Neural crest cell (in vitro differentiated cells): ENCODE measurements at regions not wholly inside any gene's neighbourhood (a gene's known extent, or its start where the extent isn't known, plus 50 kb on each side); places are given as distances from the start of the nearest gene placed in this dataset.

ENCODE experiments used
- DNase-seq: peaks from one replicate; pipeline ENCODE4 v3.0.0; 2021; ENCODE audit warnings: low read depth, mixed read lengths, low spot score
- H3K27ac Mint-ChIP-seq: one replicate; pipeline ENCODE4 v1.8.0; 2021; ENCODE audit warnings: mild to moderate bottlenecking, mixed read lengths; ENCODE audit not compliant: unreplicated experiment
- H3K27me3 Mint-ChIP-seq: 2 replicates; pipeline ENCODE4 v1.8.0; 2021; ENCODE audit warnings: low read depth, mild to moderate bottlenecking, mixed read lengths
- H3K36me3 Mint-ChIP-seq: 2 replicates; pipeline ENCODE4 v1.8.0; 2021; ENCODE audit warnings: low read depth, mild to moderate bottlenecking, mixed read lengths
- H3K4me1 Mint-ChIP-seq: 2 replicates; pipeline ENCODE4 v1.8.0; 2021; ENCODE audit warnings: mixed read lengths
- H3K4me3 Mint-ChIP-seq: one replicate; pipeline ENCODE4 v1.8.0; 2021; ENCODE audit warnings: mild to moderate bottlenecking, mixed read lengths
- H3K9me3 Mint-ChIP-seq: 2 replicates; pipeline ENCODE4 v1.8.0; 2021; ENCODE audit warnings: mixed read lengths
- TF ChIP-seq, protein P1 (sequence below): fragments of 200-600 bp; sonication (generic); conservative IDR thresholded peaks from 2 replicates; pipeline ENCODE4 v1.5.0; 2021; ENCODE audit warnings: antibody characterized with exemption, mild to moderate bottlenecking

DNA sequence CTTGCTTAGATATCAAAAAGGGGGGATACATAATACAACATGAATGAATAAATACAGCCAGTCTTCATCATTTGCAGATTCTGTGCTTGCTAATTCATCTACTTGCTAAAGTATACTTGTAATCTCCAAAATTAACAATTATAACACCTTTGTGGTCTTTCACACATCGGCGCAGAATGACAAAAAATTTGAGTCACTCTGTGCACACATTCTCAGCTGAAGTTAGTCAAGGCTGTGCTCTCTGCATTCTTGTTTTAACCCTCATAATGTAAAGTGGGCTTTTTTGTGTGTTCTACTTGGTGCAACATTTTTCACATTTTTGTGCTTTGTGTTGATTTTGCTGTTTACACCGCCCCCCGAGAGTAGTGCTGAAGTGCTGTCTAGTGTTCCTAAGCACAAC is 65.8 kb upstream of the GPRIN3 start:
- H3K27me3 Mint-ChIP-seq: no peaks in the 10 kb centered on the region
- H3K9me3 Mint-ChIP-seq: peaks cover 4% of the 10 kb centered on the region
- TF ChIP-seq, protein P1, sequence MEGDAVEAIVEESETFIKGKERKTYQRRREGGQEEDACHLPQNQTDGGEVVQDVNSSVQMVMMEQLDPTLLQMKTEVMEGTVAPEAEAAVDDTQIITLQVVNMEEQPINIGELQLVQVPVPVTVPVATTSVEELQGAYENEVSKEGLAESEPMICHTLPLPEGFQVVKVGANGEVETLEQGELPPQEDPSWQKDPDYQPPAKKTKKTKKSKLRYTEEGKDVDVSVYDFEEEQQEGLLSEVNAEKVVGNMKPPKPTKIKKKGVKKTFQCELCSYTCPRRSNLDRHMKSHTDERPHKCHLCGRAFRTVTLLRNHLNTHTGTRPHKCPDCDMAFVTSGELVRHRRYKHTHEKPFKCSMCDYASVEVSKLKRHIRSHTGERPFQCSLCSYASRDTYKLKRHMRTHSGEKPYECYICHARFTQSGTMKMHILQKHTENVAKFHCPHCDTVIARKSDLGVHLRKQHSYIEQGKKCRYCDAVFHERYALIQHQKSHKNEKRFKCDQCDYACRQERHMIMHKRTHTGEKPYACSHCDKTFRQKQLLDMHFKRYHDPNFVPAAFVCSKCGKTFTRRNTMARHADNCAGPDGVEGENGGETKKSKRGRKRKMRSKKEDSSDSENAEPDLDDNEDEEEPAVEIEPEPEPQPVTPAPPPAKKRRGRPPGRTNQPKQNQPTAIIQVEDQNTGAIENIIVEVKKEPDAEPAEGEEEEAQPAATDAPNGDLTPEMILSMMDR: no peak
- H3K36me3 Mint-ChIP-seq: no peaks in the 10 kb centered on the region
- H3K27ac Mint-ChIP-seq: no peak overlapping the region
- peaks cover 9% of the 10 kb centered on the region for H3K4me1 Mint-ChIP-seq
- H3K4me3 Mint-ChIP-seq: no peak overlapping the region
- DNase-seq: no peak

DNA sequence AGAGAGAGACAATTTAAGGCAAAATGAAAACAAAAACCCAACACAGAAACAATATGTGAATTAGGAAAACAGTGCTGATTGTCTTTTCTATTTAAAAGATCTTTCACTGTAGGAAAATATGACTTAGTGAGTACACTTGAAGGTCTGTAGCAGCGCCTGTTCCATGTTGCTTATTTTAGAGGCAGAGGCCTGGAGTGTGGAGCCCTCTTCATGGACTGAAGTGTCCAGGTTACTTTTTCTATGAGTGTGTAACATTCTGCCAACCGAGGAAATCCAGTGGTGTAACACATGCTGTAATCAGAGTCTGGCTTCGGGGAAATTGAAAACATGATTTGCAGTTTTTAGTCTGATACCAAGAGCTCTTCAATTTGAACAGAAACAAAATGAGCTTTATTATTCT is 64.0 kb upstream of the GPRIN3 start:
- DNase-seq: no peak
- Mint-ChIP-seq H3K9me3 (peaks cover 4% of the 10 kb centered on the region), H3K4me1 (peaks cover 9% of the 10 kb centered on the region), H3K4me3 (no peak overlapping the region), H3K27me3 (no peaks in the 10 kb centered on the region), H3K27ac (no peak overlapping the region), H3K36me3 (no peaks in the 10 kb centered on the region)
- TF ChIP-seq, protein P1: no peak

DNA sequence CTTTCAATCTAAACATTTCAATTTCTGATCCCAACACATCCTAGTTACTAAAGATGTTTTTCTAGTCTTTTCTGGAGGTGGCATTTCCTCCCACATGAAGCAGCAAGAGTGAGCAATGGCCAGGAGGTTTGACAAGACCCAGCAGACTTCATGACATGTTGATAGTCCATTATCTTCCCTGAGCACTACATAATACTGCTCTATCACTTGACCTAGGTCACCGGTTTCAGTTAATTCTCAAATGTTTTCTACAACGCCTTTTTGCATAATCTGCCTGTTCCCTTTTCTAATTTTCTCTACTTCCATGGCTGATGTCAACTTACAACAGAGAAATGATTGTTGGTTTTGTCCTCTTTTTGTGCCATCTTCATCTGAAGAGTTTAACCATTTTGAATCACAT is 62.0 kb upstream of the GPRIN3 start:
- no peaks in the 10 kb centered on the region for H3K36me3 Mint-ChIP-seq
- H3K4me3 Mint-ChIP-seq: no peak overlapping the region
- peaks cover 5% of the 10 kb centered on the region for H3K4me1 Mint-ChIP-seq
- TF ChIP-seq, protein P1: no peak
- peaks cover 4% of the 10 kb centered on the region for H3K9me3 Mint-ChIP-seq
- DNase-seq: no peak
- no peaks in the 10 kb centered on the region for H3K27me3 Mint-ChIP-seq
- H3K27ac Mint-ChIP-seq: no peak overlapping the region

DNA sequence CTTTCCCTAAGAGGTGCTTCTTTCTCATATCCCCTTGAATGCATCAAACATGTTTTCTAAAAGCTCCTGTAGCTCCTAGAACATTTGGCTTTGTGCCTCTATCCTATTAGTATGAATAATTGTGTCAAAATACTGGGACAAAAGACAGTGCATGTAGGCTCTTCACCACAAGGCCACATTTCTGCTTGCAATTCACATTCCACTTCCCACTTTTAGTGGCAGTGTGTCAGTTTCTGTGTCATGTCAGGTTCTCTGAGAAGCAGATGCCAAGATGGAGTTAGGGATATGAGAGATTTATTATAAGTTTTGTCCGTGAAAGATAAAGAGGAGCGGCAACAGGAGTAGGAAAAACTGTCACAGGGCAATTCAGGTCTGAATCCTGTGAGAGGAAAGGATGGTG is 61.3 kb upstream of the GPRIN3 start:
- H3K4me3 Mint-ChIP-seq: no peak overlapping the region
- H3K27me3 Mint-ChIP-seq: no peaks in the 10 kb centered on the region
- peaks cover 5% of the 10 kb centered on the region for H3K4me1 Mint-ChIP-seq
- H3K9me3 Mint-ChIP-seq: peaks cover 4% of the 10 kb centered on the region
- no peak for DNase-seq
- no peaks in the 10 kb centered on the region for H3K36me3 Mint-ChIP-seq
- TF ChIP-seq, protein P1: no peak
- H3K27ac Mint-ChIP-seq: no peak overlapping the region

DNA sequence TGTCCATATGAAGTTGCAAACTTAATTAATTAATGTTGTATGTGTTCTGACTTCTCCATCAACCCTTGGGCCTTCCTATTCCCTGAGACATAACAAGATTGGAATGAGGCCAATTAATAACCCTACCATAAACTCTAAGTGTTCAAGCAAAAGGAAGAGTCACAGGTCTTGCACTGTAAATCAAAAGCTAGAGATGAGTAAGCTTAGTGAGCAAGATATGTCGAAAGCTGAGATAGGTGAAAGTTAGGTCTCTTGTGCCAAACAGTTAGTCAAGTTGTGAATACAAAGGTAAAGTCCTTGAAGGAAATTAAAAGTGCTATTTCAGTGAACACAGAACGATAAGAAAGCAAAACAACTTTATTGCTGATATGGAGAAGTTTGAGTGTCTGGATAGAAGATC is 58.2 kb upstream of the GPRIN3 start:
- Mint-ChIP-seq H3K27ac (no peak overlapping the region), H3K9me3 (peaks cover 4% of the 10 kb centered on the region), H3K4me3 (no peak overlapping the region), H3K27me3 (no peaks in the 10 kb centered on the region), H3K4me1 (no peaks in the 10 kb centered on the region), H3K36me3 (no peaks in the 10 kb centered on the region)
- no peak for DNase-seq
- TF ChIP-seq, protein P1: no peak

DNA sequence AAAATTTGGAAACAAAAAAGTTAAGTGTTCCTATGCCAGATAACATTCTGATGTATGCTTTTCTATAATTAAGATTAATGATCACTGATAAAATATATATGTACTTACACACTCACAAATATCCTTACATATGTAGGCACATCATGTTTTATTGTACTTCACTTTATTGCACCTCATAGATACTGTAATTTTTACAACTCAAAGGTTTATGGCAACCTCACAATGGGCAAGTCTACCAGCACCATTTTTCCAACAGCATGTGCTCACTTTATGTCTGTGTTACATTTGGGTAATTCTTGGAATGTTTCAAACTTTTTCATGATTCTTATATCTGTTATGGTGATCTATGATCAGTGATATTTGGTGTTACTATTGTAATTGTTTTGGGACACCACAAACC is 57.8 kb upstream of the GPRIN3 start:
- no peak for DNase-seq
- H3K4me1 Mint-ChIP-seq: no peaks in the 10 kb centered on the region
- H3K9me3 Mint-ChIP-seq: peaks cover 4% of the 10 kb centered on the region
- no peaks in the 10 kb centered on the region for H3K36me3 Mint-ChIP-seq
- no peaks in the 10 kb centered on the region for H3K27me3 Mint-ChIP-seq
- no peak overlapping the region for H3K27ac Mint-ChIP-seq
- H3K4me3 Mint-ChIP-seq: no peak overlapping the region
- TF ChIP-seq, protein P1: no peak
